K562 (cell line): ENCODE measurements at regions not wholly inside any gene's neighbourhood (a gene's known extent, or its start where the extent isn't known, plus 50 kb on each side); places are given as distances from the start of the nearest gene placed in this dataset.

ENCODE experiments used
- ATAC-seq: fragments of 200-7000 bp; cut with Tn5 transposase; 3 replicates; pipeline ENCODE4 v1.9.1; 2020; ENCODE audit warnings: moderate library complexity
- BruUV-seq: library from RNA; stranded (reverse); fragments of 400-500 nt; replicated peaks from 2 replicates; lab custom pipeline; 2021; lab: Mats Ljungman, UMichigan
- CTCF ChIA-PET: fragments of 300-600 bp; formaldehyde crosslinking; extraction: SDS; loops from one replicate; lab custom pipeline; 2021; ENCODE audit warnings: low intra/inter-chr PET ratio; lab: Yijun Ruan, JAX
- POLR2A ChIA-PET: fragments of 300-600, 350-650 bp; sonication (Branson Sonifier 250); formaldehyde crosslinking; extraction: SDS; loops from one replicate; lab custom pipeline; 2021; ENCODE audit warnings: antibody characterized with exemption, inconsistent platforms; lab: Yijun Ruan, JAX
- DNase-seq, 4 experiments: peaks; one replicate each; pipeline versions ENCODE4 v3.0.0 to v3.0.0-alpha.2; 2011 to 2018; ENCODE audit warnings: low spot score in 3 of 4, mixed read lengths in 3 of 4; ENCODE audit errors: extremely low read depth in 1 of 4
- FAIRE-seq: peaks from 2 replicates; lab custom pipeline; 2011; peaks lifted over from hg19 to GRCh38; lab: Jason Lieb, UNC
- H2AFZ ChIP-seq: 2 replicates; pipeline ENCODE4 v1.6.0; 2011; ENCODE audit warnings: low read depth, low read length, control low read depth, inconsistent platforms
- H3K27ac ChIP-seq: fragments of 200-600 bp; 3 replicates; pipeline ENCODE4 v1.8.0; 2011; ENCODE audit warnings: low read depth, mild to moderate bottlenecking, control low read depth, inconsistent platforms, low read length, moderate library complexity, mixed read lengths; ENCODE audit errors: extremely low read depth
- H3K27me3 ChIP-seq, 2 experiments: fragments of 300-600 bp in 1 of 2; 2 replicates in 1 of 2; 3 replicates in 1 of 2; pipeline versions ENCODE4 v1.6.0 to v1.8.0; 2011; ENCODE audit warnings: inconsistent platforms in 2 of 2, low read length in 2 of 2, mild to moderate bottlenecking in 1 of 2, mixed read lengths in 1 of 2, moderate library complexity in 1 of 2; ENCODE audit not compliant: control insufficient read depth in 2 of 2, insufficient read depth in 2 of 2
- H3K36me3 ChIP-seq: fragments of 300-600 bp; 3 replicates; pipeline ENCODE4 v1.8.0; 2011; ENCODE audit warnings: mild to moderate bottlenecking, low read length, inconsistent platforms; ENCODE audit not compliant: control insufficient read depth, insufficient read depth
- H3K4me1 ChIP-seq, 2 experiments: fragments of 200-600 bp in 1 of 2; replicated peaks in 1 of 2; 2 replicates in 1 of 2; 3 replicates in 1 of 2; pipeline versions ENCODE4 v1.5.1 to v1.8.0; 2011; ENCODE audit warnings: inconsistent platforms in 2 of 2, low read length in 2 of 2, mild to moderate bottlenecking in 1 of 2, mixed read lengths in 1 of 2, moderate library complexity in 1 of 2; ENCODE audit not compliant: control insufficient read depth in 2 of 2, insufficient read depth in 2 of 2
- H3K4me2 ChIP-seq: 2 replicates; pipeline ENCODE4 v1.6.1; 2011; ENCODE audit warnings: low read length, control low read depth, inconsistent platforms, mixed read lengths; ENCODE audit not compliant: insufficient read depth
- H3K4me3 ChIP-seq: fragments of 200-600 bp; sonication (generic), shearing (Covaris generic); 2 replicates; pipeline ENCODE4 v1.5.1; 2016; ENCODE audit warnings: control low read depth, inconsistent platforms
- H3K79me2 ChIP-seq: fragments of 200-600 bp; 3 replicates; pipeline ENCODE4 v1.8.0; 2011; ENCODE audit warnings: low read length, inconsistent platforms; ENCODE audit not compliant: control insufficient read depth, insufficient read depth
- H3K9ac ChIP-seq, 2 experiments: 2 replicates each; pipeline versions ENCODE4 v1.6.0 to v1.6.1; 2011; ENCODE audit warnings: low read depth in 2 of 2, low read length in 2 of 2, control low read depth in 1 of 2, inconsistent platforms in 1 of 2, mild to moderate bottlenecking in 1 of 2, mixed read lengths in 1 of 2; ENCODE audit not compliant: insufficient read depth in 1 of 2
- H3K9me1 ChIP-seq: one replicate; pipeline ENCODE4 v1.6.0; 2011; ENCODE audit warnings: inconsistent platforms, mild to moderate bottlenecking, low read length, moderate library complexity; ENCODE audit not compliant: control insufficient read depth, insufficient read depth
- H3K9me3 ChIP-seq: replicated peaks from 2 replicates; pipeline ENCODE4 v1.5.1; 2011; ENCODE audit warnings: low read depth, low read length, inconsistent platforms; ENCODE audit not compliant: control insufficient read depth, insufficient read depth
- H4K20me1 ChIP-seq: replicated peaks from 2 replicates; pipeline ENCODE4 v1.6.1; 2011; ENCODE audit warnings: low read length, inconsistent platforms, mixed read lengths; ENCODE audit not compliant: control insufficient read depth, insufficient read depth
- BRD4 ChIP-seq: fragments of 200-600 bp; sonication (generic); IDR thresholded peaks from 2 replicates; pipeline ENCODE4 v1.6.1; 2017; ENCODE audit warnings: inconsistent platforms
- CBX2 ChIP-seq: fragments of 200-600 bp; sonication (generic); IDR thresholded peaks from one replicate; pipeline ENCODE4 v1.6.1; 2012; ENCODE audit warnings: mild to moderate bottlenecking, low read length, inconsistent platforms; ENCODE audit not compliant: insufficient read depth, poor library complexity, severe bottlenecking
- CBX8 ChIP-seq: fragments of 200-600 bp; sonication (generic); IDR thresholded peaks from 2 replicates; pipeline ENCODE4 v1.6.1; 2012; ENCODE audit warnings: borderline replicate concordance, mixed run types, low read depth, mild to moderate bottlenecking, moderate library complexity, mixed read lengths, low read length, control low read depth, inconsistent platforms; ENCODE audit not compliant: poor library complexity, severe bottlenecking; ENCODE audit errors: extremely low read depth
- CGGBP1 ChIP-seq: fragments of 250-450 bp; sonication (Bioruptor Pico); IDR thresholded peaks from 2 replicates; pipeline ENCODE4 v1.9.0; 2021; ENCODE audit warnings: mild to moderate bottlenecking
- ILF3 ChIP-seq: fragments of 450-650 bp; IDR thresholded peaks from 2 replicates; pipeline ENCODE4 v1.6.1; 2018; ENCODE audit warnings: antibody characterized with exemption, mild to moderate bottlenecking, moderate library complexity, borderline replicate concordance
- KAT7 ChIP-seq: sonication (generic); formaldehyde crosslinking; IDR thresholded peaks from 2 replicates; pipeline ENCODE4 v1.8.0; 2022; ENCODE audit warnings: missing genetic modification reagents, mild to moderate bottlenecking, borderline replicate concordance
- KDM4B ChIP-seq, 2 experiments: fragments of 450-650 bp in 1 of 2; sonication (generic) in 1 of 2; IDR thresholded peaks; 2 replicates each; pipeline ENCODE4 v1.6.1; 2016 to 2017; ENCODE audit warnings: borderline replicate concordance in 2 of 2, antibody characterized with exemption in 1 of 2, low read depth in 1 of 2, mild to moderate bottlenecking in 1 of 2
- MYNN ChIP-seq, 2 experiments: sonication (generic); formaldehyde crosslinking in 1 of 2; IDR thresholded peaks; 2 replicates each; pipeline versions ENCODE4 v1.5.0 to v1.6.1; 2016 to 2020; ENCODE audit warnings: antibody characterized with exemption in 1 of 2, missing genetic modification reagents in 1 of 2
- POLR2G ChIP-seq: fragments of 200-400 bp; formaldehyde crosslinking; IDR thresholded peaks from 2 replicates; pipeline ENCODE4 v1.6.1; 2017; ENCODE audit warnings: low read depth, mild to moderate bottlenecking, antibody characterized with exemption, low read length, moderate library complexity
- RBM22 ChIP-seq: fragments of 200-400 bp; formaldehyde crosslinking; IDR thresholded peaks from 2 replicates; pipeline ENCODE4 v1.6.1; 2018; ENCODE audit warnings: low read length, low read depth; ENCODE audit not compliant: poor library complexity, severe bottlenecking
- ZNF408 ChIP-seq: fragments of 250-450 bp; sonication (Bioruptor Pico); IDR thresholded peaks from 2 replicates; pipeline ENCODE4 v1.4.0; 2020; ENCODE audit warnings: low read depth, mild to moderate bottlenecking, moderate library complexity
- WGBS: fragments of 100-300 bp; shearing (Covaris generic); methylation state at CpG from one replicate; pipeline ENCODE4 v1.1.6; 2016; ENCODE audit warnings: low coverage, mixed read lengths; ENCODE audit not compliant: insufficient coverage; ENCODE audit errors: missing lambda C conversion rate; 5-methylcytosine and 5-hydroxymethylcytosine counted together
- in situ Hi-C: fragments of 300-500 bp; cut with MboI; formaldehyde crosslinking; loops from 4 replicates; pipeline ENCODE4 v1.15.0; 2018; ENCODE audit warnings: inconsistent platforms, mixed read lengths
- intact Hi-C: fragments of 100-400 bp; cut with micrococcal nuclease; formaldehyde crosslinking; loops from 2 replicates; pipeline ENCODE4 v1.14.2; 2022
- TF ChIP-seq, protein P1 (sequence below): fragments of 450-650 bp; IDR thresholded peaks from 2 replicates; pipeline ENCODE4 v1.6.1; 2017; ENCODE audit warnings: antibody characterized with exemption, mild to moderate bottlenecking
- TF ChIP-seq, protein P2 (sequence below), 2 experiments: IDR thresholded peaks; 2 replicates each; pipeline ENCODE4 v1.6.1; 2011; ENCODE audit warnings: borderline replicate concordance in 1 of 2, control low read depth in 1 of 2, low read depth in 1 of 2, low read length in 1 of 2, mild to moderate bottlenecking in 1 of 2, mixed read lengths in 1 of 2, moderate library complexity in 1 of 2; ENCODE audit not compliant: insufficient read depth in 1 of 2, insufficient read length in 1 of 2, poor library complexity in 1 of 2, severe bottlenecking in 1 of 2; ENCODE audit errors: extremely low read depth in 1 of 2

GRCh38 chr12:5379749-5380496, 52.0 kb upstream of the NTF3 start:
- H4K20me1 ChIP-seq: no peaks in the 10 kb centered on the region
- no peak for FAIRE-seq
- no peak overlapping the region for H2AFZ ChIP-seq
- intact Hi-C loops: no loop called here
- no peaks in the 10 kb centered on the region; a peak in 1 of 5 replicates for H3K27me3 ChIP-seq
- H3K9me1 ChIP-seq: no peaks in the 10 kb centered on the region
- no peaks in the 10 kb centered on the region for H3K79me2 ChIP-seq
- H3K9ac ChIP-seq: no peak overlapping the region
- in situ Hi-C loops: no loop called here
- 0% methylated on average over 5 of the region's 10 CpGs for WGBS
- H3K4me2 ChIP-seq: no peak overlapping the region
- BruUV-seq: no TSS peak
- TF ChIP-seq ZNF408 (CRISPR knock-in tag) (no peak), CGGBP1 (CRISPR knock-in tag) (no peak), BRD4 (no peak), ILF3 (no peak), KAT7 (CRISPR knock-in tag) (no peak), MYNN (IDR thresholded peaks at IDR 0.05) (no peak), MYNN (CRISPR knock-in tag; IDR thresholded peaks at IDR 0.05) (no peak), POLR2G (no peak), CBX2 (no peak), CBX8 (no peak), KDM4B (IDR thresholded peaks at IDR 0.05; ENCODE audit: borderline replicate concordance in 2 of 2, low read depth in 1 of 2) (no peak), RBM22 (no peak)
- TF ChIP-seq, protein P1, sequence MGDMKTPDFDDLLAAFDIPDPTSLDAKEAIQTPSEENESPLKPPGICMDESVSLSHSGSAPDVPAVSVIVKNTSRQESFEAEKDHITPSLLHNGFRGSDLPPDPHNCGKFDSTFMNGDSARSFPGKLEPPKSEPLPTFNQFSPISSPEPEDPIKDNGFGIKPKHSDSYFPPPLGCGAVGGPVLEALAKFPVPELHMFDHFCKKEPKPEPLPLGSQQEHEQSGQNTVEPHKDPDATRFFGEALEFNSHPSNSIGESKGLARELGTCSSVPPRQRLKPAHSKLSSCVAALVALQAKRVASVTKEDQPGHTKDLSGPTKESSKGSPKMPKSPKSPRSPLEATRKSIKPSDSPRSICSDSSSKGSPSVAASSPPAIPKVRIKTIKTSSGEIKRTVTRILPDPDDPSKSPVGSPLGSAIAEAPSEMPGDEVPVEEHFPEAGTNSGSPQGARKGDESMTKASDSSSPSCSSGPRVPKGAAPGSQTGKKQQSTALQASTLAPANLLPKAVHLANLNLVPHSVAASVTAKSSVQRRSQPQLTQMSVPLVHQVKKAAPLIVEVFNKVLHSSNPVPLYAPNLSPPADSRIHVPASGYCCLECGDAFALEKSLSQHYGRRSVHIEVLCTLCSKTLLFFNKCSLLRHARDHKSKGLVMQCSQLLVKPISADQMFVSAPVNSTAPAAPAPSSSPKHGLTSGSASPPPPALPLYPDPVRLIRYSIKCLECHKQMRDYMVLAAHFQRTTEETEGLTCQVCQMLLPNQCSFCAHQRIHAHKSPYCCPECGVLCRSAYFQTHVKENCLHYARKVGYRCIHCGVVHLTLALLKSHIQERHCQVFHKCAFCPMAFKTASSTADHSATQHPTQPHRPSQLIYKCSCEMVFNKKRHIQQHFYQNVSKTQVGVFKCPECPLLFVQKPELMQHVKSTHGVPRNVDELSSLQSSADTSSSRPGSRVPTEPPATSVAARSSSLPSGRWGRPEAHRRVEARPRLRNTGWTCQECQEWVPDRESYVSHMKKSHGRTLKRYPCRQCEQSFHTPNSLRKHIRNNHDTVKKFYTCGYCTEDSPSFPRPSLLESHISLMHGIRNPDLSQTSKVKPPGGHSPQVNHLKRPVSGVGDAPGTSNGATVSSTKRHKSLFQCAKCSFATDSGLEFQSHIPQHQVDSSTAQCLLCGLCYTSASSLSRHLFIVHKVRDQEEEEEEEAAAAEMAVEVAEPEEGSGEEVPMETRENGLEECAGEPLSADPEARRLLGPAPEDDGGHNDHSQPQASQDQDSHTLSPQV: no peak
- TF ChIP-seq, protein P2, sequence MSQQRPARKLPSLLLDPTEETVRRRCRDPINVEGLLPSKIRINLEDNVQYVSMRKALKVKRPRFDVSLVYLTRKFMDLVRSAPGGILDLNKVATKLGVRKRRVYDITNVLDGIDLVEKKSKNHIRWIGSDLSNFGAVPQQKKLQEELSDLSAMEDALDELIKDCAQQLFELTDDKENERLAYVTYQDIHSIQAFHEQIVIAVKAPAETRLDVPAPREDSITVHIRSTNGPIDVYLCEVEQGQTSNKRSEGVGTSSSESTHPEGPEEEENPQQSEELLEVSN (IDR thresholded peaks at IDR 0.05; ENCODE audit: borderline replicate concordance in 1 of 2, extremely low read depth in 1 of 2, insufficient read depth in 1 of 2, insufficient read length in 1 of 2, low read depth in 1 of 2, low read length in 1 of 2, poor library complexity in 1 of 2, severe bottlenecking in 1 of 2): no peak
- no peak overlapping the region for H3K4me3 ChIP-seq
- ChIA-PET POLR2A (interaction anchor here (0.5 kb wide), 1 partner anchor 9 kb away, joined by 4 read pairs; no protein-coding TSS in a partner anchor), CTCF (no interaction called here)
- no peak for ATAC-seq
- DNase-seq: no peak
- no peaks in the 10 kb centered on the region for H3K9me3 ChIP-seq
- H3K36me3 ChIP-seq: no peaks in the 10 kb centered on the region
- H3K4me1 ChIP-seq: no peaks in the 10 kb centered on the region
- H3K27ac ChIP-seq: no peak overlapping the region
